Neural cell (in vitro differentiated cells): ENCODE measurements at regions not wholly inside any gene's neighbourhood (a gene's known extent, or its start where the extent isn't known, plus 50 kb on each side); places are given as distances from the start of the nearest gene placed in this dataset.

Experiments
- H2AFZ ChIP-seq: fragments of 200-600, 300-800 bp; sonication (generic), shearing (Covaris generic); 2 replicates; pipeline ENCODE4 v1.6.0; 2014; ENCODE audit warnings: low read depth, mild to moderate bottlenecking, antibody characterized with exemption, low read length, moderate library complexity
- H3F3A ChIP-seq: fragments of 200-600 bp; shearing (Covaris generic); 2 replicates; pipeline ENCODE4 v1.6.1; 2016; ENCODE audit warnings: mild to moderate bottlenecking, moderate library complexity, mixed read lengths, antibody characterized with exemption, low read length; ENCODE audit not compliant: insufficient read depth, poor library complexity, severe bottlenecking
- H3K27ac ChIP-seq: fragments of 200-600, 300-800 bp; sonication (generic), shearing (Covaris generic); 2 replicates; pipeline ENCODE4 v1.5.1; 2014; ENCODE audit warnings: mild to moderate bottlenecking, low read length, moderate library complexity
- H3K27me3 ChIP-seq: fragments of 300-800, 200-600 bp; sonication (generic), shearing (Covaris generic); 2 replicates; pipeline ENCODE4 v1.6.0; 2014; ENCODE audit warnings: mild to moderate bottlenecking, low read depth, low read length, moderate library complexity; ENCODE audit not compliant: insufficient read depth
- H3K36me3 ChIP-seq: fragments of 300-800, 200-600 bp; sonication (generic), shearing (Covaris generic); 2 replicates; pipeline ENCODE4 v1.5.1; 2014; ENCODE audit warnings: mild to moderate bottlenecking, antibody characterized with exemption, low read length, moderate library complexity; ENCODE audit not compliant: insufficient read depth
- H3K4me2 ChIP-seq: fragments of 300-800, 200-600 bp; sonication (generic), shearing (Covaris generic); 2 replicates; pipeline ENCODE4 v1.6.0; 2014; ENCODE audit warnings: mild to moderate bottlenecking, low read length
- H3K4me3 ChIP-seq: fragments of 300-800, 200-600 bp; sonication (generic), shearing (Covaris generic); 2 replicates; pipeline ENCODE4 v1.5.1; 2014; ENCODE audit warnings: mild to moderate bottlenecking, low read length, moderate library complexity
- H3K79me2 ChIP-seq: fragments of 200-600 bp; shearing (Covaris generic); replicated peaks from 2 replicates; pipeline ENCODE4 v1.6.0; 2014; ENCODE audit warnings: mild to moderate bottlenecking, low read length, moderate library complexity; ENCODE audit not compliant: insufficient read depth
- H3K9ac ChIP-seq: fragments of 300-800, 200-600 bp; sonication (generic), shearing (Covaris generic); 2 replicates; pipeline ENCODE4 v1.6.1; 2016; ENCODE audit warnings: mild to moderate bottlenecking, low read length, mixed read lengths
- H3K9me2 ChIP-seq: fragments of 200-600 bp; shearing (Covaris generic); 2 replicates; pipeline ENCODE4 v1.6.1; 2016; ENCODE audit warnings: mild to moderate bottlenecking, low read length, mixed read lengths; ENCODE audit not compliant: insufficient read depth
- H3K9me3 ChIP-seq: fragments of 200-600, 300-800 bp; sonication (generic), shearing (Covaris generic); 2 replicates; pipeline ENCODE4 v1.6.1; 2016; ENCODE audit warnings: mild to moderate bottlenecking, mixed run types, low read length, moderate library complexity, mixed read lengths
- H4K20me1 ChIP-seq: fragments of 200-600 bp; shearing (Covaris generic); 2 replicates; pipeline ENCODE4 v1.6.1; 2016; ENCODE audit warnings: mild to moderate bottlenecking, mixed run types; ENCODE audit not compliant: insufficient read depth
- CTCF ChIP-seq: fragments of 450-650 bp; IDR thresholded peaks from 2 replicates; pipeline ENCODE4 v1.5.1; 2014; ENCODE audit warnings: antibody characterized with exemption, mild to moderate bottlenecking, moderate library complexity; ENCODE audit not compliant: poor library complexity, severe bottlenecking
- EP300 ChIP-seq: fragments of 450-650 bp; conservative IDR thresholded peaks from 2 replicates; pipeline ENCODE4 v1.6.1; 2014; ENCODE audit warnings: antibody characterized with exemption, mild to moderate bottlenecking, moderate library complexity; ENCODE audit not compliant: poor library complexity, severe bottlenecking
- EZH2 ChIP-seq: fragments of 200-600, 300-800 bp; shearing (Covaris generic), sonication (generic); IDR thresholded peaks from 2 replicates; pipeline ENCODE4 v1.6.1; 2014; ENCODE audit warnings: antibody characterized with exemption, low read length, borderline replicate concordance, mild to moderate bottlenecking; ENCODE audit not compliant: insufficient read depth, poor library complexity, severe bottlenecking
- MXI1 ChIP-seq: fragments of 450-650 bp; conservative IDR thresholded peaks from 2 replicates; pipeline ENCODE4 v1.6.1; 2014; ENCODE audit warnings: antibody characterized with exemption, mild to moderate bottlenecking; ENCODE audit not compliant: poor library complexity, severe bottlenecking
- POLR2AphosphoS5 ChIP-seq: IDR thresholded peaks from 2 replicates; pipeline ENCODE4 v1.6.1; 2012
- RAD21 ChIP-seq: fragments of 450-650 bp; conservative IDR thresholded peaks from 2 replicates; pipeline ENCODE4 v1.6.1; 2014; ENCODE audit warnings: antibody characterized with exemption, mild to moderate bottlenecking, moderate library complexity
- REST ChIP-seq: IDR thresholded peaks from 2 replicates; pipeline ENCODE4 v1.6.1; 2012; ENCODE audit warnings: borderline replicate concordance
- SMC3 ChIP-seq: fragments of 450-650 bp; conservative IDR thresholded peaks from 2 replicates; pipeline ENCODE4 v1.6.1; 2014; ENCODE audit warnings: antibody characterized with exemption, mild to moderate bottlenecking, moderate library complexity; ENCODE audit not compliant: poor library complexity
- TAF1 ChIP-seq: IDR thresholded peaks from 2 replicates; pipeline ENCODE4 v1.6.1; 2012; ENCODE audit warnings: low read depth

GRCh38 chr12:94078138-94078723 is 70.1 kb upstream of the PLXNC1 start:
- Histone ChIP-seq H3K36me3 (no peaks in the 10 kb centered on the region), H3K9me3 (no peaks in the 10 kb centered on the region), H3K9me2 (no peaks in the 10 kb centered on the region), H3K9ac (no peak overlapping the region), H3F3A (no peaks in the 10 kb centered on the region), H3K4me2 (no peak overlapping the region), H3K27ac (no peak overlapping the region), H4K20me1 (no peaks in the 10 kb centered on the region), H3K27me3 (no peaks in the 10 kb centered on the region), H2AFZ (no peak overlapping the region), H3K4me3 (no peak overlapping the region), H3K79me2 (no peaks in the 10 kb centered on the region)
- no peak for TF ChIP-seq MXI1
- TF ChIP-seq TAF1 = no peak
- no peak for TF ChIP-seq REST
- no peak for TF ChIP-seq RAD21
- no peak for TF ChIP-seq CTCF
- TF ChIP-seq SMC3 = no peak
- TF ChIP-seq EZH2 = no peak
- TF ChIP-seq POLR2AphosphoS5 = no peak
- no peak for TF ChIP-seq EP300

GRCh38 chr12:94078736-94079509 is 69.5 kb upstream of the PLXNC1 start:
- Histone ChIP-seq H3K36me3 (no peaks in the 10 kb centered on the region), H3K9me2 (no peaks in the 10 kb centered on the region), H3K9me3 (no peaks in the 10 kb centered on the region), H3K4me2 (no peak overlapping the region), H3K79me2 (no peaks in the 10 kb centered on the region), H3K4me3 (no peak overlapping the region), H2AFZ (no peak overlapping the region), H3K9ac (no peak overlapping the region), H3F3A (no peaks in the 10 kb centered on the region), H3K27me3 (no peaks in the 10 kb centered on the region), H4K20me1 (no peaks in the 10 kb centered on the region), H3K27ac (no peak overlapping the region)
- TF ChIP-seq TAF1 = no peak
- TF ChIP-seq RAD21 = no peak
- TF ChIP-seq EZH2 = no peak
- no peak for TF ChIP-seq CTCF
- TF ChIP-seq POLR2AphosphoS5 = no peak
